Myocyte (in vitro differentiated cells): ENCODE measurements at regions not wholly inside any gene's neighbourhood (a gene's known extent, or its start where the extent isn't known, plus 50 kb on each side); places are given as distances from the start of the nearest gene placed in this dataset.

Source experiments
- DNase-seq: peaks from one replicate; pipeline ENCODE4 v3.0.0-alpha.2; 2012; ENCODE audit warnings: low read depth

GRCh38 chr10:79003183-79004100 is 65.3 kb upstream of the ZMIZ1 start:
- peak; percentile 67 for DNase-seq

- DNase-seq, result no peak
These were observed 64.5 kb upstream of the ZMIZ1 start for GRCh38 chr10:79004311-79004710.

DNA sequence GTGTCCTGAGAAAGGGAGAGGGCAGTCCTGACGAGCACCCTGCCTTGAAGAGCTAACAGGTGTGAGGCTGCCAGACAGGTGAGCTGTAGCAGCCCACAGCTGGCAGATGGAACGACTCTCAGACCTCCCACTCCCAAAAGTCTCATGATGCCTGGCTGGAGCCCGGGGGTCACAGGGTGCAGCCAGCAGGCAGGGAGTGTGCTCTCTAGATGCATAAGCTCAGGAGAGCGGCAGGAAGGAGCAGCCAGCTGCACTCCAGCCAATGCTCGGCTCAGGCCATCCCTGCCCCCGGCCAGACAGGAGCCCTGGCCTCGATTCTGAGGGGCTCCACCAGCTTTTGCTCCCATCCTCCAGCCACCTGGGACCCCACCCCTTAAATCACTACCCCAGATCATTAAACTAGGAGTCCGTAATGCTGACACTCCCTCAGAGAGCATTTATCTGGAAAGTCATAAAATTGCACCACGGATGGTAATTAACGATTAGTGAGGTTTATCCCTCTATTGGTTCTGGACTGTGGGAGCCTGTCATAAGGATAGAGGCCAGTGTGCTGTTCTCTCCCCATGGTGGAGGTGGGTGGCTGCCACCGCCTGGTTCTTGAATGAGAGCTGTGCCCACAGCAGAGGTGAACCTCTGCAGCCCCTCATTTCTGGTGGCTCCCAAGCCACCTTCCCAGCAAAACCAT is 63.5 kb upstream of the ZMIZ1 start:
- no peak for DNase-seq

GRCh38 chr10:79007018-79007417 is 61.7 kb upstream of the ZMIZ1 start:
- no peak for DNase-seq

- peak; percentile 94 for DNase-seq
These were observed 61.1 kb upstream of the ZMIZ1 start for GRCh38 chr10:79007421-79008319.

- DNase-seq, result no peak
These were observed 59.6 kb upstream of the ZMIZ1 start for GRCh38 chr10:79009145-79009544.

DNA sequence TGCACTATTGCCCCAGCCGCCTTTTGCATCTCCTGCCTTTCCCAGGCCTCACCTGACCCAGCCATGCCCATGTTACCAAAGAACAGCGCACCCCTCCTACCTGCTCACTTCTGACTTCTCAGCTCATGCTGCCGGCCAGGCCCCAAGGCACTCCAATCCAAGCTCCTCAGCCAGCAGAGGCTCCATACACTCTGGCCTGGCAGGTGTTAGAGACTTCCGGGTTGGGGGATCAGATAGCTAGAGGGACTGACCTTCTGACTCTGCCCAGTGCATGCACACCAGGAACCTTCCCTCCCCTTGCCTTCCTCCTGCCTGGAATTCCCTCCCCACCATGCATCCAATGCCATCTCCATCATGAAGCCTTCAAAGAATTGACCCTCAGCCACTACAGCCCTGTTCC is 56.2 kb upstream of the ZMIZ1 start:
- DNase-seq, result no peak

DNA sequence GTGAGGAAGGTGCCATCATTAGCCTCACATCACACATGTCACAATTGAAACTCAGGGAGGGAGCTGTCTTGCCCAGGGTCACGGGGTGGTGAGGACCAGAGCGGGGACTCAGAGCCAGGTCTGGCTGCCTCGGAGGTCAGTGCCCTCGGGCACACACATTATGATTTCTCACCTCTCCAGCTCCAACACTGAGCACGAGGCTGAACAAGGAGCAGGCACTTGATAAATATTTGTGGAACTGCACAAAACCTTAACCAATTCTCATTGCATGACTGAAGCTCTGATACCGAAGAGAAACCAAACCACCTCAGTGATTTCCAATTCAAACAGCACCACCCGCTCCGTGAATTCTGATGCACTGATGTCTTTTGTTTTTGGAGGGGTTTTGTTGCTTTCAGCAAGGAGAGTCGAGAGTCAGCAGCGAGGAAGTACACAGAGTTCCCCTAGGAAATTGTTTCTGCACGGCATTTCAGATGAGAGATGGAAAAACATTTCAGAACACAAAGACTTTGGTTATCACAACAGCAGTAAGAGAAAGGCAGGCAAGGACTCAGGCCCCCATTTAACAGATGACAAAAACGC is 55.3 kb upstream of the ZMIZ1 start:
- no peak for DNase-seq

- no peak for DNase-seq
These were observed 54.0 kb upstream of the ZMIZ1 start for GRCh38 chr10:79014796-79015195.

GRCh38 chr10:79017882-79018520 is 50.8 kb upstream of the ZMIZ1 start:
- DNase-seq, result no peak

DNA sequence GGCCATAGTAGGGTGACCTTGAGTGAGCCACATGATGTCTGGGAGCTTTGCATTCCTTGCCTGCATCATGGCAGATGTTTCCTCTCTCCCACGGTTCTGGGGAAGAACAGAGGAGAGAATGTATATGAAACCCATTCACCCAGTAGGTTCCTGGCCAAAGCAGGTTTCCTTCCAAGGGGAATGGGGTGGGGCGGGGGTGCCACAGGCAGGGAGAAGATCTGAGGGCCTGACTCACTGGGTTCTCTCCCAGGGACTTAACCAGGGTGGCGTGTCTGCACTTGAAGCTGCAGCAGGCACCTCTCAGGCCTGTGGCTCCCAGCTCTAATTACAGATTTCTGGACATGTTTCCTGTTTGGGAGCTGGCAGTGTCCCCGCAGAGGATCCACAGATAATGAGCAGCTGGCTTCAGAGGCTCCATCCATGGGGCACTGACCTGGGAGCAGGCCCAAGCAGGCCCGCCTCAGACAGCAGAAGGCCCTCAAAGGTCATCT is 50.2 kb upstream of the ZMIZ1 start:
- peak; percentile 87 for DNase-seq
